ENCODE measurements at regions not wholly inside any gene's neighbourhood (a gene's known extent, or its start where the extent isn't known, plus 50 kb on each side); places are given as distances from the start of the nearest gene placed in this dataset.

DNA sequence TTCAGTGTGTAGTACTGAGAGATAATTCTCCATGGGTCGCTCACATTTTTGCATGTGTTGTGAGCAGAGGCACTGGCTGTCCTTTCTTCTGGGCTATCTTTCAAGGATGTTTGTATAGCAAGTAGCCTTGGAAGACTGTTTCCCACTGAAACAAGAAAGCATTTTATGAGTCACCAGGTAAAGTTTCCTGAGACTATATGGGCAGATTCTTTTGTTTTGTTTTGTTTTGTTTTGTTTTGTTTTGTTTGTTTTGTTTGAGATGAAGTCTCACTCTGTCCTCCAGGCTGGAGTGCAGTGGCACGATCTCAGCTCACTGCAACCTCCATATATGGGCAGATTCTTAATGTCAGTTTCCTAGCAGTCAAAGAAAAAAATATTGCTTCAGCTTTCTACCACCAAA lies 912.6 kb downstream of the TTLL7 start:
- no peak overlapping the region for H3K4me3 ChIP-seq
- no peaks in the 10 kb centered on the region for H3K9me3 ChIP-seq
- no peaks in the 10 kb centered on the region for H3K27me3 ChIP-seq
- H3K27ac ChIP-seq, result no peak overlapping the region
- H3K4me1 ChIP-seq, result no peaks in the 10 kb centered on the region
- H3K36me3 ChIP-seq, result no peaks in the 10 kb centered on the region
- no peak for TF ChIP-seq POLR2AphosphoS5 (IDR thresholded peaks at IDR 0.05)
- TF ChIP-seq EP300 (IDR thresholded peaks at IDR 0.05), result no peak
- TF ChIP-seq POLR2A (IDR thresholded peaks at IDR 0.05), result no peak
- TF ChIP-seq, protein P1, sequence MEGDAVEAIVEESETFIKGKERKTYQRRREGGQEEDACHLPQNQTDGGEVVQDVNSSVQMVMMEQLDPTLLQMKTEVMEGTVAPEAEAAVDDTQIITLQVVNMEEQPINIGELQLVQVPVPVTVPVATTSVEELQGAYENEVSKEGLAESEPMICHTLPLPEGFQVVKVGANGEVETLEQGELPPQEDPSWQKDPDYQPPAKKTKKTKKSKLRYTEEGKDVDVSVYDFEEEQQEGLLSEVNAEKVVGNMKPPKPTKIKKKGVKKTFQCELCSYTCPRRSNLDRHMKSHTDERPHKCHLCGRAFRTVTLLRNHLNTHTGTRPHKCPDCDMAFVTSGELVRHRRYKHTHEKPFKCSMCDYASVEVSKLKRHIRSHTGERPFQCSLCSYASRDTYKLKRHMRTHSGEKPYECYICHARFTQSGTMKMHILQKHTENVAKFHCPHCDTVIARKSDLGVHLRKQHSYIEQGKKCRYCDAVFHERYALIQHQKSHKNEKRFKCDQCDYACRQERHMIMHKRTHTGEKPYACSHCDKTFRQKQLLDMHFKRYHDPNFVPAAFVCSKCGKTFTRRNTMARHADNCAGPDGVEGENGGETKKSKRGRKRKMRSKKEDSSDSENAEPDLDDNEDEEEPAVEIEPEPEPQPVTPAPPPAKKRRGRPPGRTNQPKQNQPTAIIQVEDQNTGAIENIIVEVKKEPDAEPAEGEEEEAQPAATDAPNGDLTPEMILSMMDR (IDR thresholded peaks at IDR 0.05), result no peak
- DNase-seq, result no peak
- 22 to 46% (median 25%) methylated on average over 2 of the region's 2 CpGs for WGBS, 5 donors
- intact Hi-C loops (cut with DNase I; ENCODE audit: low total_unique reads), result no loop called here

DNA sequence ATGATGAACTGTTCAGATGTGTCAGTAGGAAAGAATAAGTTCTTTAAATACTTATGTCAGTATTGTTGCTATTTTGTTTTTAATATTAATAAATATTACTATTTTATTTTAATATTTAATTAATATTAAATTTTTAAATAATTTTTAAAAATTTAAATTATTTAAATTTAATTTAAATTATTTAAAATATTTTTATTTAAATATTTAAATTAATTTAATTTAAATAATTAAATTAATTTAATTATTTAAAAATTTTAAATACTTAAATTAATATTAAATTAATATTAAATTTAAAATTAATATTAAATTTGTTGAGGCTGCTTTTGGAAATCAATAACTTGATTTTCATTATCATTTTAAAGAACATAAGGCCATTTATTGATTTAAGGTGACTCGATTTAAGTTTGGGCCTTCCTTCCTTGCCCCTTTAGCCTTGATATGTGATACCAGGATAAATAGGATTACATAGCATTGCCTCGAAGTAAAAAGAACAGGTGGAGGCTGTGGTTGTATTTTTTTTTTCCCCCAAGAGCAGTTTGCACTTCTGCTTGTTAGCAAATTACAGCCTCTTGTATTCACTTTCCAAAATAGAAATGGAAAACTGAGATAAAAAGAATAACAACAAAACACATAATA lies 915.2 kb downstream of the TTLL7 start:
- 54 to 80% (median 70%) methylated on average over 2 of the region's 2 CpGs for WGBS, 5 donors
- H3K4me3 ChIP-seq, result no peak overlapping the region

DNA sequence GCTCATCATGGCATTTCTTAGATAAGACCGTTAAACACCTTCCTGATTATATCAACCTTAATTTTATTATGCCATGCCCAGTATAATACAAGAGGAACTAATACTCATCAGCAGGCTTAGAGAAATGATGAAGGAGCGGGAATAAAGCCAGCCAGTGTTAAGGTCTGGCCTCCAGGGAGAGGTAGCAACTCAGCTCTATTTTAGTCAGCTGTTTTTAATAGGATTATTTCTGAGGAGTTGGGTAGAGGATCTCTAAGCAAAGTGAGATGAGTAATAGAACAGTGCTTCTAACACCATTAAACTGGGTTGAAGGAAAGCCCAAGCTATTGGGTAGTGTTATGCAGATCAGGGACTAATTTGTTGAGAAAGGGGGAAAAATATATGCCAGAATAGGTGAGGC lies 921.5 kb downstream of the TTLL7 start:
- Histone ChIP-seq H3K36me3 (no peaks in the 10 kb centered on the region), H3K4me1 (no peaks in the 10 kb centered on the region), H3K9me3 (no peaks in the 10 kb centered on the region), H3K27me3 (no peaks in the 10 kb centered on the region), H3K4me3 (no peak overlapping the region), H3K27ac (no peak overlapping the region)
- 75 to 88% (median 80%) methylated on average over 2 of the region's 2 CpGs for WGBS, 5 donors
- intact Hi-C loops (cut with DNase I; ENCODE audit: low total_unique reads), result no loop called here
- DNase-seq, result no peak
- TF ChIP-seq EP300 (IDR thresholded peaks at IDR 0.05) (no peak), POLR2AphosphoS5 (IDR thresholded peaks at IDR 0.05) (no peak), POLR2A (IDR thresholded peaks at IDR 0.05) (no peak)
- TF ChIP-seq, protein P1 (IDR thresholded peaks at IDR 0.05), result no peak

More for the DNA sequence above, 915.2 kb downstream of the TTLL7 start:
- H3K27ac ChIP-seq, result no peak overlapping the region
- no peaks in the 10 kb centered on the region for H3K9me3 ChIP-seq
- TF ChIP-seq POLR2AphosphoS5 (IDR thresholded peaks at IDR 0.05) (no peak), EP300 (IDR thresholded peaks at IDR 0.05) (no peak), POLR2A (IDR thresholded peaks at IDR 0.05) (no peak)
- TF ChIP-seq, protein P1 (IDR thresholded peaks at IDR 0.05), result no peak
- H3K36me3 ChIP-seq, result no peaks in the 10 kb centered on the region
- no peaks in the 10 kb centered on the region for H3K27me3 ChIP-seq
- no peaks in the 10 kb centered on the region for H3K4me1 ChIP-seq
- intact Hi-C loops (cut with DNase I; ENCODE audit: low total_unique reads), result no loop called here
- DNase-seq, result no peak

DNA sequence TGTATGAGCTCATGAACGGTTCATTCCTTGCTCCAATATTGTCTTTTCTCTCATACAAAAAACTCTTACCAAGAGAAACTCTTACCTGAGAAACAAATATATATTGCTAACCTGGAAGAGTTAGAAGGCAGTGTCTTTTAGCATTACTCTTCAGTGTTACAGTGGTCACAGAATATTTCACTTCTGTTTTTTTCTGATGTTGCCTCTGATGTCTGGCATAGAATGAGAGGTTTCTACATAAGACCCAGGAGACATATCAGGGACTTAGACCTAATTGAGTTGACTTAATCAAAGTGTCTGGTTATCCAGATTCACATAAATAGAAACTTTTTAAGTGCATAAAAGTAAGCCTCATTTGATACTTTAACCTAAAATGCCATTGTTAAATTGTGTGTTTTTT lies 923.8 kb downstream of the TTLL7 start:
- intact Hi-C loops (cut with DNase I; ENCODE audit: low total_unique reads), result no loop called here
- whole genome bisulfite sequencing, 5 donors, result 76 to 94% (median 92%) methylated on average over 1 of the region's 1 CpG
- no peak for DNase-seq
- H3K4me1 ChIP-seq, result no peaks in the 10 kb centered on the region
- H3K4me3 ChIP-seq, result no peak overlapping the region
- no peak overlapping the region for H3K27ac ChIP-seq
- H3K36me3 ChIP-seq, result no peaks in the 10 kb centered on the region
- H3K9me3 ChIP-seq, result no peaks in the 10 kb centered on the region
- TF ChIP-seq POLR2AphosphoS5 (IDR thresholded peaks at IDR 0.05) (no peak), EP300 (IDR thresholded peaks at IDR 0.05) (no peak), POLR2A (IDR thresholded peaks at IDR 0.05) (no peak)
- TF ChIP-seq, protein P1 (IDR thresholded peaks at IDR 0.05), result no peak
- no peaks in the 10 kb centered on the region for H3K27me3 ChIP-seq

All from stomach (tissue), 8 donors.